ENCODE measurements at regions not wholly inside any gene's neighbourhood (a gene's known extent, or its start where the extent isn't known, plus 50 kb on each side); places are given as distances from the start of the nearest gene placed in this dataset.

DNA sequence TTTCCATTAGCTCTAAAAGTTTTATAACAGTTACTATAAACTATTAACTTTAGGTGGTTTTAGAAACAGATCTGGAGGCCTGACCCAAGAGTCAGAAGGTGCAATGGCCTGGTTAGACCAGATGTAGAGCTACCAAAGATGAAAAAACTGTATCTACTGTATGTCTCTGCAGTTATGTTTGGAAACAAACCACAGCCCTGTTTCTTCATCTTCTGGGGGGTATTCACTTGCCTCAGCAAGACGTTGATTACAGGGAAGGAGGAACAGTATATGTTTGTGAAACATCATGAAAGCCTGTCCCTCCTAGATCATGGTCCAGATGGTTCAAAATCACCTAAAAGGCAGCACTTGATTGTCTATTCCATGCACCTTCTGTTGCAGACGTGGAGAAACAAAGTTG lies 220.2 kb downstream of the SUCLG1 start:
- H3K9me3 ChIP-seq, result no peaks in the 10 kb centered on the region
- 35 to 37% methylated on average over 2 of the region's 2 CpGs for WGBS, 2 donors
- H3K27ac ChIP-seq, result no peak overlapping the region
- intact Hi-C loops (cut with DNase I), result no loop called here
- no peaks in the 10 kb centered on the region for H3K27me3 ChIP-seq
- TF ChIP-seq, protein P1, sequence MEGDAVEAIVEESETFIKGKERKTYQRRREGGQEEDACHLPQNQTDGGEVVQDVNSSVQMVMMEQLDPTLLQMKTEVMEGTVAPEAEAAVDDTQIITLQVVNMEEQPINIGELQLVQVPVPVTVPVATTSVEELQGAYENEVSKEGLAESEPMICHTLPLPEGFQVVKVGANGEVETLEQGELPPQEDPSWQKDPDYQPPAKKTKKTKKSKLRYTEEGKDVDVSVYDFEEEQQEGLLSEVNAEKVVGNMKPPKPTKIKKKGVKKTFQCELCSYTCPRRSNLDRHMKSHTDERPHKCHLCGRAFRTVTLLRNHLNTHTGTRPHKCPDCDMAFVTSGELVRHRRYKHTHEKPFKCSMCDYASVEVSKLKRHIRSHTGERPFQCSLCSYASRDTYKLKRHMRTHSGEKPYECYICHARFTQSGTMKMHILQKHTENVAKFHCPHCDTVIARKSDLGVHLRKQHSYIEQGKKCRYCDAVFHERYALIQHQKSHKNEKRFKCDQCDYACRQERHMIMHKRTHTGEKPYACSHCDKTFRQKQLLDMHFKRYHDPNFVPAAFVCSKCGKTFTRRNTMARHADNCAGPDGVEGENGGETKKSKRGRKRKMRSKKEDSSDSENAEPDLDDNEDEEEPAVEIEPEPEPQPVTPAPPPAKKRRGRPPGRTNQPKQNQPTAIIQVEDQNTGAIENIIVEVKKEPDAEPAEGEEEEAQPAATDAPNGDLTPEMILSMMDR (IDR thresholded peaks at IDR 0.05), result no peak
- no peak for TF ChIP-seq POLR2A (IDR thresholded peaks at IDR 0.05)
- no peaks in the 10 kb centered on the region for H3K36me3 ChIP-seq (replicated peaks in 1 of 2; ENCODE audit: insufficient read depth in 1 of 2, low read depth in 2 of 2)
- no peaks in the 10 kb centered on the region for H3K4me1 ChIP-seq
- no peak for DNase-seq
- ATAC-seq, result no peak
- H3K4me3 ChIP-seq, result no peak overlapping the region

DNA sequence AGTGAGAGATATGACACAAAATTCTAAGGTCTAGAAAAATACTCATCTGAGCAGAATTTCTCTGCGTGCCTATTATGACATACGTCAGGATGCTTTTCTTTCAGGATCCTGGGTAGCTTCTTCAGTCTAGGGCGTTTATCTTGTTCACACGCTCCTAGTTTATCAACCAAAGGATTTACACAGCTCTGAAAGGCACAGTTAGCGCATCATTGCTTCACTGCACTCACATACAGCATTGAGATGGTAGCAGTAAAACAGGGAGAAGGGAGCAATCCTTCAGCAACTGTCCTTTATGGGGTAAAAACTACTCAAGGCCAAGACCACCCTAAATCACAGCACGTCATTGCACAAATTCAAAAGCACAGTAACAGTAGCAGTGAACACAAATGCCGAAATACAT lies 222.8 kb downstream of the SUCLG1 start:
- DNase-seq, result no peak
- no peaks in the 10 kb centered on the region for H3K27me3 ChIP-seq
- H3K4me3 ChIP-seq, result no peak overlapping the region
- intact Hi-C loops (cut with DNase I), result no loop called here
- TF ChIP-seq POLR2A (IDR thresholded peaks at IDR 0.05), result no peak
- TF ChIP-seq, protein P1 (IDR thresholded peaks at IDR 0.05), result no peak
- H3K9me3 ChIP-seq, result no peaks in the 10 kb centered on the region
- no peak overlapping the region for H3K27ac ChIP-seq
- no peaks in the 10 kb centered on the region for H3K36me3 ChIP-seq (replicated peaks in 1 of 2; ENCODE audit: insufficient read depth in 1 of 2, low read depth in 2 of 2)
- ATAC-seq, result no peak
- 77 to 81% methylated on average over 7 of the region's 7 CpGs for WGBS, 2 donors
- H3K4me1 ChIP-seq, result no peaks in the 10 kb centered on the region

DNA sequence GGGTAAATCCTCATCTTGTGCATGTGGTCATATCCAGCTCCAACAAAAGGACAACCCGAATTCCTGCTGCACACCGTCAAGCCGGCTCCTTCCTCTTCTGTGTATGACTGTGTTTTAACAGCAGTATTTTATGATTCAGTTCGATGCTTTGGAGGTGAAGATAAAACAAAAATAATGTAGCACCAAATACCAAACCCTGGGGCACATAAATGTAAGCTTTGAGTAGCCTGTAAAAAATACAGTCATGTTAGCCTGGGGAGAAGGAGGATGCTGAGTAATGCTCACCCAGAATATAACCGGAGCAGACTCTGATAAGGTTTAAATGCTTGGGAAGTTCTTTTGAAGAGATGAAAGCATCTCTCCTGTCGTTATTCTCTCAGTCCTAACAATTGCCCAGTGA lies 225.0 kb downstream of the SUCLG1 start:
- no peaks in the 10 kb centered on the region for H3K9me3 ChIP-seq
- H3K27me3 ChIP-seq, result no peaks in the 10 kb centered on the region
- no peak overlapping the region for H3K27ac ChIP-seq
- intact Hi-C loops (cut with DNase I), result no loop called here
- no peaks in the 10 kb centered on the region for H3K4me1 ChIP-seq
- DNase-seq (no peak), ATAC-seq (no peak)
- H3K36me3 ChIP-seq (replicated peaks in 1 of 2; ENCODE audit: insufficient read depth in 1 of 2, low read depth in 2 of 2), result no peaks in the 10 kb centered on the region
- 55 to 58% methylated on average over 6 of the region's 6 CpGs for WGBS, 2 donors
- no peak overlapping the region for H3K4me3 ChIP-seq
- TF ChIP-seq, protein P1 (IDR thresholded peaks at IDR 0.05), result no peak
- TF ChIP-seq POLR2A (IDR thresholded peaks at IDR 0.05), result no peak

DNA sequence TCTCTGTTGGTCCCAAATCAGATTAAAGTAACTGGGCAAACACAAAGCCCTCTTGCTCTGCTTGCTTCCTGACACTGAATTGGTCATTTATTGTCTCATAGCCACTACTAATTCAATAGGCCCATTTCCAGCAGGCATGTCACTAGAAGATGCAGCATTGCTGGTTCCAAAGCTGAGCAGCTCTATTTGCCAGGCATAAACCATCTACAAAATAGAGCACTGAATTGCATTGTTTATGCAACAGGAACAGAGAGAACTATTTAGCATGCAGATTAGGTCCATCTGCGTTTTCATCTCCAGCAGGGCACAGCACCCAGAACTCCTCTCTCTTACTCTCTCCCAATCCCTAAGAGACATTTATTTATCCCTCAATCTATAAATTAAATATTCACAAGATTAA lies 227.6 kb downstream of the SUCLG1 start:
- no peak for ATAC-seq
- WGBS, 2 donors, result 75 to 80% methylated on average over 1 of the region's 1 CpG
- TF ChIP-seq POLR2A (IDR thresholded peaks at IDR 0.05), result no peak
- TF ChIP-seq, protein P1 (IDR thresholded peaks at IDR 0.05), result no peak
- Histone ChIP-seq H3K27ac (no peak overlapping the region), H3K9me3 (no peaks in the 10 kb centered on the region), H3K27me3 (no peaks in the 10 kb centered on the region), H3K4me1 (no peaks in the 10 kb centered on the region), H3K36me3 (replicated peaks in 1 of 2; ENCODE audit: insufficient read depth in 1 of 2, low read depth in 2 of 2) (no peaks in the 10 kb centered on the region), H3K4me3 (no peak overlapping the region)
- no peak for DNase-seq
- intact Hi-C loops (cut with DNase I), result no loop called here

DNA sequence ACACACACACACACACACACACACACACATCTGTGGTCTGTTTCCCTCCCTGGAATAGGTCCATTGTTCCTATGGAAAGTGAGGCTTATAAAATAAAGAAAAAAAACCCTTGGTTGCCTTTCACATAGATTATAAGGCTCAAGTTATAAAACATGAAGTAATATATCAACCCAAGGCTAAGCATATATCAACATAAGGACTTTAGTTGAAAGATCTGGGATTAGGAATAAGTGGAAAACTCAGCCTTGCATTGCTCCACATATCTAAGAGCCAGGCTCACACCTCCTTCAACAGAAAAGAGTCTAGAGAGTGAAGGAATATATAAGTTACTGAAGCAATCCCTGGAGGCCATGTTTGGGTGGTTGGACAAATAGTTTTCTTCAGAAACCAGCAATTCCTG lies 235.0 kb downstream of the SUCLG1 start:
- TF ChIP-seq, protein P1 (IDR thresholded peaks at IDR 0.05), result no peak
- no peak for TF ChIP-seq POLR2A (IDR thresholded peaks at IDR 0.05)
- Histone ChIP-seq H3K4me3 (no peak overlapping the region), H3K27me3 (no peaks in the 10 kb centered on the region), H3K4me1 (no peaks in the 10 kb centered on the region), H3K36me3 (replicated peaks in 1 of 2; ENCODE audit: insufficient read depth in 1 of 2, low read depth in 2 of 2) (no peaks in the 10 kb centered on the region), H3K9me3 (no peaks in the 10 kb centered on the region), H3K27ac (no peak overlapping the region)
- intact Hi-C loops (cut with DNase I), result no loop called here
- ATAC-seq (no peak), DNase-seq (no peak)

Data from body of pancreas (tissue), 4 donors.